ENCODE measurements at regions not wholly inside any gene's neighbourhood (a gene's known extent, or its start where the extent isn't known, plus 50 kb on each side); places are given as distances from the start of the nearest gene placed in this dataset.

DNA sequence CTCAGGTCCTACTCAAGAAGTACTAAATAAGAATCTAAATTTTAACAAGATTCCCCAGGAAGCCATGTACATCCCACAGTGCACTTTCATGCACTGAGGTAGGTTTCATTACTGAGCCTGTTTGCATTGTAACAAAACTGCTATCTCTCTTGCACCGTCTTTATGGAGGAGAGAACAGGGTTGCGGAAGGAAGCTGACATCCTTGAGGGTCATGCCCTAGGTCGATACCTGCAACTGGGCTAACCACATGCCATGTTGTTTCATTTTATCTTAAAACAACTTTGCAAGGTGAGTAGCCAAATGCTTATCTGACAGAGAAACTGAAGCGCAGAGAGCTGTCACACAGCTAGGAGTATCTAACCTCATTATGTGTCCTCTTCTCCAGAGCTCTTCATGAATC lies 656.3 kb upstream of the TENM4 start:
- intact Hi-C loops (cut with DNase I): no loop called here
- Histone ChIP-seq H3K27ac (no peak overlapping the region), H3K4me1 (ENCODE audit: insufficient read depth) (no peaks in the 10 kb centered on the region), H3K9me3 (no peaks in the 10 kb centered on the region), H3K27me3 (no peaks in the 10 kb centered on the region), H3K36me3 (no peaks in the 10 kb centered on the region), H3K4me3 (no peak overlapping the region)
- TF ChIP-seq EP300 (IDR thresholded peaks at IDR 0.05) (no peak), POLR2A (IDR thresholded peaks at IDR 0.05) (no peak)
- TF ChIP-seq, protein P1, sequence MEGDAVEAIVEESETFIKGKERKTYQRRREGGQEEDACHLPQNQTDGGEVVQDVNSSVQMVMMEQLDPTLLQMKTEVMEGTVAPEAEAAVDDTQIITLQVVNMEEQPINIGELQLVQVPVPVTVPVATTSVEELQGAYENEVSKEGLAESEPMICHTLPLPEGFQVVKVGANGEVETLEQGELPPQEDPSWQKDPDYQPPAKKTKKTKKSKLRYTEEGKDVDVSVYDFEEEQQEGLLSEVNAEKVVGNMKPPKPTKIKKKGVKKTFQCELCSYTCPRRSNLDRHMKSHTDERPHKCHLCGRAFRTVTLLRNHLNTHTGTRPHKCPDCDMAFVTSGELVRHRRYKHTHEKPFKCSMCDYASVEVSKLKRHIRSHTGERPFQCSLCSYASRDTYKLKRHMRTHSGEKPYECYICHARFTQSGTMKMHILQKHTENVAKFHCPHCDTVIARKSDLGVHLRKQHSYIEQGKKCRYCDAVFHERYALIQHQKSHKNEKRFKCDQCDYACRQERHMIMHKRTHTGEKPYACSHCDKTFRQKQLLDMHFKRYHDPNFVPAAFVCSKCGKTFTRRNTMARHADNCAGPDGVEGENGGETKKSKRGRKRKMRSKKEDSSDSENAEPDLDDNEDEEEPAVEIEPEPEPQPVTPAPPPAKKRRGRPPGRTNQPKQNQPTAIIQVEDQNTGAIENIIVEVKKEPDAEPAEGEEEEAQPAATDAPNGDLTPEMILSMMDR (IDR thresholded peaks at IDR 0.05): no peak
- no peak for DNase-seq
- 85 to 87% (median 87%) methylated on average over 4 of the region's 4 CpGs for WGBS, 3 donors

DNA sequence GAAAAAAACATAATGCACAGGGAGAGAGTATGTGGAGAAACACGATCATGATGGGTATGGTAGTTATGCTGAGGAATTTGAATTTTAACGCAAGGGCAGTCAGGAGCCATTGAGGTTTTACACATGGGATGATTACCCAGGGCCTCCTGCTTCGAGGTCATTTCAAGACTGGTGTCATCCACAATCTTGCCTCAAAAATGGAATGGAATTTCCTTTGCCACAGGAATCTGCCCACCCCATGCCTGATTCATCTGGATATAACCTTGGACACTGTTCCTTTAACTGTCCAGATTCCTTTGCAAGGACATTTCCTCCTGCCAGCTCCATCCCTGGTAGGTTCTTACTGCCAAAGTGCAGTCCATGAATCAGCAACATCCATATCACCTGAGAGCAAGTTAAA lies 655.9 kb upstream of the TENM4 start:
- no peaks in the 10 kb centered on the region for H3K4me1 ChIP-seq (ENCODE audit: insufficient read depth)
- no peak for DNase-seq
- TF ChIP-seq, protein P1 (IDR thresholded peaks at IDR 0.05): no peak
- no peak for TF ChIP-seq EP300 (IDR thresholded peaks at IDR 0.05)
- TF ChIP-seq POLR2A (IDR thresholded peaks at IDR 0.05): no peak
- WGBS, 3 donors: 42 to 71% (median 57%) methylated on average over 3 of the region's 3 CpGs
- H3K36me3 ChIP-seq: no peaks in the 10 kb centered on the region
- no peak overlapping the region for H3K27ac ChIP-seq
- intact Hi-C loops (cut with DNase I): no loop called here
- H3K9me3 ChIP-seq: no peaks in the 10 kb centered on the region
- no peaks in the 10 kb centered on the region for H3K27me3 ChIP-seq
- H3K4me3 ChIP-seq: no peak overlapping the region

DNA sequence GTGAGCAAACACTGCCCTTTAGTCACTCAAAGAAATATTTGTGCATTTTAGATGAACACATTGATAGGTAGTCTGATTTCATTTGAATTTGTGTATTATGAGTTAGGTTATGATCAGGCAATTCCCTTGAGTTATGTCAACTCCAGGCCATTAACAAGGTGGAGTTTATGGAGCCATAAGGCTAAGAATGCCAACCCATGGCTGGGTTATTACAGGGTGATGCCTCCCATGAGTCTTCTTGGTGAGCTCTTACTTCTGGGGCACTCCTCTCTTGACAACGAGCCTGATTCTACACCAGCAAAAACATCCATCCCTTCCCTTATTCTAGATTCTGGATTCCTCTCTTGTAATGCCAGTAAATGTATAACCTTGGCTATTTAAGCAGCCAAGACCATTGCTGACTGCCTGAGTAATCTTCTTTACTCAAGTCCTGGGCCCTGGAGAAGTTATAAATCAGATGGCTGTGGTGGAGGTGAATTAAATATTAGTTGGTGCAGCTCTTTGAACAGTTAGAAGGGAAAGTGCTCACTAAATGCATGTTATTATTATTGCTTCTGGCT lies 645.7 kb upstream of the TENM4 start:
- no peak for DNase-seq
- WGBS, 3 donors: 81 to 88% (median 84%) methylated on average over 1 of the region's 1 CpG
- Histone ChIP-seq H3K27ac (no peak overlapping the region), H3K9me3 (no peaks in the 10 kb centered on the region), H3K4me1 (ENCODE audit: insufficient read depth) (no peaks in the 10 kb centered on the region), H3K27me3 (no peaks in the 10 kb centered on the region), H3K4me3 (no peak overlapping the region), H3K36me3 (no peaks in the 10 kb centered on the region)
- intact Hi-C loops (cut with DNase I): no loop called here
- TF ChIP-seq, protein P1 (IDR thresholded peaks at IDR 0.05): no peak
- TF ChIP-seq POLR2A (IDR thresholded peaks at IDR 0.05) (no peak), EP300 (IDR thresholded peaks at IDR 0.05) (no peak)

DNA sequence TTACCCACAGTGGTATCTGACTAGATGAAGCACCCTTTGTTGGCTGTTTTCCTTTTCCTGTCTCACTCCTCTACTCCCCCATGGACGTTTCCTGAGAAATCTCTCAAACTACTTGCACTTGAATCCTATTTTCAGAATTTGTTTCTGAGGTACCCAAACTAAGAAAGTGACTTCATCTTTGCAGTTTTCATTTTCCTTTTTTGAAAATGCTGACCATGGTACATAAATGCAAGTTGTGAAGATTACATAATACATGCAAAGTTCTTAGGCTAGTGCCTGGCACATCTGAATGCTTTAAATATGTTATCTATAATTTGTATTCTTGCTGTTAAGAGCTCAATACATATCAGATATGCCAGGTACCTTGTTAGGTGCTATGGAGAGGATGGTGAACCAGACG lies 644.7 kb upstream of the TENM4 start:
- WGBS, 3 donors: 48 to 53% (median 50%) methylated on average over 2 of the region's 2 CpGs
- intact Hi-C loops (cut with DNase I): no loop called here
- Histone ChIP-seq H3K9me3 (no peaks in the 10 kb centered on the region), H3K4me3 (no peak overlapping the region), H3K27me3 (no peaks in the 10 kb centered on the region), H3K27ac (no peak overlapping the region), H3K36me3 (no peaks in the 10 kb centered on the region), H3K4me1 (ENCODE audit: insufficient read depth) (no peaks in the 10 kb centered on the region)
- no peak for DNase-seq
- no peak for TF ChIP-seq POLR2A (IDR thresholded peaks at IDR 0.05)

DNA sequence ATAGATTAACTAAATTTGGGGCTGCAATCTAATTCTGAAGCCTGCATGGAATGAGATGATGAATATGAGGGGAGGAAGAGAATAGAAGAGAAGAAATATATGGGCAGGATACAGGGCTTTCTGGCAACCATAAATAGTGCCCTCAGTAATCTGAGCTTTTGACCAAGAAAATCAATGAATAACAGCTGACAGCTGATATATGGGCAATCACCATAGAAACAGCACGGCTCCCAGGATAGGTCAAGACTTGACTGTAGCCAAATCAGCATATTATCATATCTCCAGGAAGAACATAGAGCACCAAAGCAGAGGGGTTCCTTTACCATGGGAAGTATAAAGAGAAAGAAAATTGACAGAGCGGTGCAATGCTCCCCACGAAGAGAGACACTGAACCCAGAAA lies 643.8 kb upstream of the TENM4 start:
- WGBS, 3 donors: 64 to 70% (median 66%) methylated on average over 3 of the region's 3 CpGs

More for the DNA sequence above, 643.8 kb upstream of the TENM4 start:
- Histone ChIP-seq H3K4me1 (ENCODE audit: insufficient read depth) (no peaks in the 10 kb centered on the region), H3K4me3 (no peak overlapping the region), H3K36me3 (no peaks in the 10 kb centered on the region), H3K27ac (no peak overlapping the region), H3K9me3 (no peaks in the 10 kb centered on the region), H3K27me3 (no peaks in the 10 kb centered on the region)
- no peak for DNase-seq
- intact Hi-C loops (cut with DNase I): no loop called here
- no peak for TF ChIP-seq EP300 (IDR thresholded peaks at IDR 0.05)
- TF ChIP-seq, protein P1 (IDR thresholded peaks at IDR 0.05): no peak
- no peak for TF ChIP-seq POLR2A (IDR thresholded peaks at IDR 0.05)
